AG04449 (cell line): ENCODE measurements at regions not wholly inside any gene's neighbourhood (a gene's known extent, or its start where the extent isn't known, plus 50 kb on each side); places are given as distances from the start of the nearest gene placed in this dataset.

Experiments used
- CTCF ChIA-PET: fragments of 350-600 bp; formaldehyde crosslinking; extraction: SDS; loops from one replicate; lab custom pipeline; 2021; ENCODE audit warnings: antibody characterized with exemption; lab: Yijun Ruan, JAX
- POLR2A ChIA-PET: fragments of 400-600, 350-600 bp; formaldehyde crosslinking; extraction: SDS; loops from one replicate; lab custom pipeline; 2020; ENCODE audit warnings: antibody characterized with exemption, inconsistent platforms; lab: Yijun Ruan, JAX
- DNase-seq: peaks from one replicate; pipeline ENCODE4 v3.0.0-alpha.2; 2010; ENCODE audit warnings: low read depth, low spot score
- H3K4me3 ChIP-seq: 2 replicates; pipeline ENCODE4 v1.5.1; 2011; ENCODE audit warnings: low read depth, mild to moderate bottlenecking, control low read depth, low read length
- TF ChIP-seq, protein P1 (sequence below): IDR thresholded peaks from one replicate; pipeline ENCODE4 v1.5.1; 2011; ENCODE audit warnings: mild to moderate bottlenecking, moderate library complexity, low read length, control low read depth, inconsistent platforms; ENCODE audit not compliant: insufficient read depth; ENCODE audit errors: missing control alignments

DNA sequence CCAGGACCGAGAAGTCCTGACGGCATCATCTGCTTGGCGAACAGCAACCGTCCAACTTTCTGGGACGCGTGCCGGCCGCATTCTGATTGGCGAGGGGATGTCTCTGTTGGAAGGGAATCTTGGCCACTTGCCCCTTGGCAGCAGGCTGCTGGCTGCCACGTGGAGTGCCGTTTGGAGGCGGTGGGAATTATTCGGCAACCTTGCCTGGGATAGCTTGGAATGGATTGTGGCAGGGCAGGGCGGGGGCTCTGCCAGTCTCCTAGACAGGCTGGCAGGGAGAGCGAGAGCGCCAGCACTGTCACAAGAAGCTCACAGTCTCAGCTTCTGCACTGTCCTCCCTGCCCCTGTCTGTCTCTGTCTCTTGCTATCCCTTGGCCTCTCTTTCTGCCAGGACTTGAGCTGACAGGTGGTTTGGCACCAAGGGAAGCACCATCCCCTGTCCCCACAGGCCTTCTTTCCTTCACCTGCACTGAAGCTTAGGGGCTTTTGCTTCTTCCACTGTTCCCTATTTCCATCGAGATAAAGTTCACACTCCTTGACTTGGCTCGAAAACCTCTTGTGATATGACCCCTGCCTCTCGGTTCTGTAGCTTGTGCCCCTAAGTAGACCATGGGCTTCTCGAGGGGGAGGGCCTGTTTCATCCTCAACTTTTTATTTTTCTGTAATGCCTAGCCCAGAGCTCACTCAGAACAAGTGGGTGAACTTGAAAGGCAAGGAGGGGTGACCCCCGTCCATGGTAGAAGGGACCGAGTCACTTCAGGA lies 201.9 kb downstream of the PHETA1 start:
- POLR2A ChIA-PET: no interaction called here
- no peak for DNase-seq
- CTCF ChIA-PET: no interaction called here
- no peak overlapping the region for H3K4me3 ChIP-seq
- TF ChIP-seq, protein P1, sequence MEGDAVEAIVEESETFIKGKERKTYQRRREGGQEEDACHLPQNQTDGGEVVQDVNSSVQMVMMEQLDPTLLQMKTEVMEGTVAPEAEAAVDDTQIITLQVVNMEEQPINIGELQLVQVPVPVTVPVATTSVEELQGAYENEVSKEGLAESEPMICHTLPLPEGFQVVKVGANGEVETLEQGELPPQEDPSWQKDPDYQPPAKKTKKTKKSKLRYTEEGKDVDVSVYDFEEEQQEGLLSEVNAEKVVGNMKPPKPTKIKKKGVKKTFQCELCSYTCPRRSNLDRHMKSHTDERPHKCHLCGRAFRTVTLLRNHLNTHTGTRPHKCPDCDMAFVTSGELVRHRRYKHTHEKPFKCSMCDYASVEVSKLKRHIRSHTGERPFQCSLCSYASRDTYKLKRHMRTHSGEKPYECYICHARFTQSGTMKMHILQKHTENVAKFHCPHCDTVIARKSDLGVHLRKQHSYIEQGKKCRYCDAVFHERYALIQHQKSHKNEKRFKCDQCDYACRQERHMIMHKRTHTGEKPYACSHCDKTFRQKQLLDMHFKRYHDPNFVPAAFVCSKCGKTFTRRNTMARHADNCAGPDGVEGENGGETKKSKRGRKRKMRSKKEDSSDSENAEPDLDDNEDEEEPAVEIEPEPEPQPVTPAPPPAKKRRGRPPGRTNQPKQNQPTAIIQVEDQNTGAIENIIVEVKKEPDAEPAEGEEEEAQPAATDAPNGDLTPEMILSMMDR: no peak

DNA sequence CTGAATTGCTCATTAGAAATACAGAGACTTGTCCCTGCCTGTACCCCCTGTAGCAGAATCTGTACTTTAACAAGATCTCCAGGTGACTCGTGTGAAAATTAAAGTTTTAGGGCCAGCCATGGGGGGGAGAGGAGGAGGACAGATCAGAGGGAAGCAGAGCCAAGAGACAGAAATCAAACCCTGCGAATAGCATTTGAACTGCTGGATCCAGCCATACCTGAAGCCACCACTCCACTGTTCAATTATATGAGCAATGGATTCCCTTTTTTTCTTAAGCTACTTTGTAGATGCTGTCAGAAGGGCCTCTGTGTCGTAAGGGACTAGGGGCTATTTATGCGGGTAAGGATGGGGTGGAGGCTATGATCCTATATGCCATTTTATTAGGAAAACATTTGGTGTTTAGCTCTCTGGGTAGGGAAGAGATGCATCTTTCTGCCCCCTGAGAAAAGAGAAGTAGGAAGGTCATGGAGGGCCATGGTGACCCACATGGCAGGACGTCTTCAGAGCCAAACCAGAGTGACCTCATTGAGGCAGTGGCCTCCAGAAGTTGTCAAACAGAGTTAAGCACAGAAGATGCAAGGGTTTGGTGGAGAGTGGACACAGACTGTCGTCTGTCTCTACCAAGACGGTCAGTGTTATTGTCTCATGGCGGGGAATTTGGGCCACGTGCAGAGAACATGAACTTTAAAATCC lies 203.9 kb downstream of the PHETA1 start:
- POLR2A ChIA-PET: no interaction called here
- CTCF ChIA-PET: no interaction called here
- no peak overlapping the region for H3K4me3 ChIP-seq
- no peak for DNase-seq
- TF ChIP-seq, protein P1: no peak

DNA sequence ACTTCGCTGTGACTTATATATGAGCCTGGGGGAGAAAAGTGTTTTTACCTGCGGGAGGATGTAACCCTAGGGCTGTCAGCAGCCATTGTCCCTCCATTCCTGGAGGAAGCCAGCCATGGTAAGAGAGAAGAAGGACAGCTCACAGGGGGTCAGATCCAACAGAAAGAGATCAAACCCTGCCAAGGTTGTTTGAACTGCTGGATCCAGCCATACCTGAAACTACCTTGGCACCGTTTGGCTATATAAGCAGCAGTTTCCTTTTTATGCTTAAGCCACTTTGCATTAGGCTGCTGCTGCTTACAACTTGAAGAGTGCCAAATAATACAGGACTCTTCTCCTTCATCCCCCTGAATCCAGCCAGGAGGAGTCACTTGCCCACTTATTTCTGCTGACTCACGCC lies 205.5 kb downstream of the PHETA1 start:
- ChIA-PET POLR2A (no interaction called here), CTCF (no interaction called here)
- TF ChIP-seq, protein P1: no peak
- no peak overlapping the region for H3K4me3 ChIP-seq
- no peak for DNase-seq

DNA sequence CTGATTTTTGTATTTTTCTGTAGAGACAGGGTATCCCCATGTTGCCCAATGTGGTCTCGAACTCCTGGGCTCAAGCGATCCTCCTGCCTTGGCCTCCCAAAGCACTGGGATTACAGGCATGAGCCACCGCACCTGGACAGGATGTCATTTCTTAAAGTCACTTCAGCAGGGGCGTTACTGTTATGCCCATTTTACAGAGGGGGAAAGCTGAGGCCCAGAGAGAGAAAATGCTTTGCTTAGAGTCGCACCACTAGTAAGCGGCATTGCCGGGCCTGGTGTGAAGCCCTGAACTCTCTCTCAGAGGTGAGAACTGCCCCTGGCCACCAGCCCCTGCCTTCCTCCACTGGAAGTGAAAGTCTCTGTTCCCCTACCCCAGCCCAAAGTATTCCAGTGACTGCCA lies 207.0 kb downstream of the PHETA1 start:
- DNase-seq: no peak
- no peak overlapping the region for H3K4me3 ChIP-seq
- TF ChIP-seq, protein P1: no peak
- CTCF ChIA-PET: no interaction called here
- POLR2A ChIA-PET: no interaction called here

DNA sequence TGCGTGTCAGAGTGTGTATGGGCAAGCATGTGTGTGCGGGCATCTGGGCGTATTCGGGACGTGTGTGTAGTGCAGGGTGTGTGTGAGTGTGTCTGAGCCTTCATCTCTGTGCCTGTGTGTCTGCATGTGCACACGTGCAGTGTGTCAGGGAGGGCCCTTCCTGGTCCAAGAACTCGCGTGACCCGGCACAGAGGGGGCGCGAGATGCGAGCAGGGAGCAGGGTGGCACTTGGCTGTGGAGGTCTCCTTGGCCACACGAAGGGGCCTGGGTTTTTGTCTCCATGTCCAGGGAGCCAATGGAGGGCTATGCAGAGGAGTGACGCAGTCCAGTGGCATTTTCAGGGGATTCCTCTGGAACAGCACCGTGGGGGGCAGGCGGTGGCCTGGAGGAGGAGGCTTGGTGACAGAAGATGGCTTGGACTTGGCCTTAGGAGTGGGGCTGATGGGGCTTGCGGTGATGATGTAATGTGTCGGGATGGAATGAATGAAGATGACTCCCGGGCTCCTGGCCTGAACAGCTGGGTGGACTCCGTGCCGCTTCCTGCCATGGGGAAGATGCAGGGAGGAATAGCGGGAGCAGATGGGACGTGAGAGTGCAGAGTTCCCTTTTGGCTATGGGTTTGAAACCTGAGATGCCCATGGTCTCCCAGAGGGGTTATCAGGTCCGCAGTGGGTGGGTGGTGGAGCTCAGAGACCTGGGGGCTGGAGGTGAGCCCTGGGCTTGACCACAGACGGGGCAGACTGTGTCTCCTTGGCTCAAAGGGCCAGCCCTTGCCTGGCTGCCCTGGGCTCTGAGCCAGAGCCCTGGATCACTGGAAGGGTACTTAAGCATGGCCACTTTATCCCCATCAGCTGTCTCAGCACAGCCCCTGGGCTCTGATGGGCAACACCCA lies 208.3 kb downstream of the PHETA1 start:
- ChIA-PET POLR2A (no interaction called here), CTCF (no interaction called here)
- DNase-seq: no peak
- TF ChIP-seq, protein P1: no peak
- H3K4me3 ChIP-seq: no peak overlapping the region

DNA sequence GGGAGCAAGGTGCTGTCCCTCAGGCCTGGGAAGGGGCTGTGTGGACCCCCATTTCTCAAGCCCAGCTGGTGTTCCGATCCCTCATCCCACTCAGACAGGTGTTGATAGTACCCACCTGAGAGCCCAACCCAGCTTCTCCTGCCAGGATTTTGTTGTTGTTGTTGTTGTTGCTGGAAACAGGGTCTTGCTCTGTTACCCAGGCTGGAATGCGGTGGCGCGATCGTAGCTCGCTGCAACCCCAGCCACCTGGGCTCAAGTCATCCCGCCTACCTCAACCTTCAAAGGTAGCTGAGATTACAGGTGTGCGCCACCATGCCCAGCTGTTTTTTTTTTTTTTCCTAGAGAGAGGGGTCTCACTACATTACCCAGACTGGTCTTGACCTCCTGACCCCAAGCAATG lies 209.9 kb downstream of the PHETA1 start:
- H3K4me3 ChIP-seq: no peak overlapping the region
- CTCF ChIA-PET: no interaction called here

More for the DNA sequence above, 209.9 kb downstream of the PHETA1 start:
- TF ChIP-seq, protein P1: no peak
- DNase-seq: no peak
- POLR2A ChIA-PET: no interaction called here
